Loucy (cell line): ENCODE measurements at regions not wholly inside any gene's neighbourhood (a gene's known extent, or its start where the extent isn't known, plus 50 kb on each side); places are given as distances from the start of the nearest gene placed in this dataset.

ENCODE experiments used
- H2AFZ ChIP-seq: fragments of 200-600 bp; sonication (generic); 2 replicates; pipeline ENCODE4 v1.6.0; 2016; ENCODE audit warnings: antibody characterized with exemption, mild to moderate bottlenecking, low read length, moderate library complexity
- H3F3A ChIP-seq: fragments of 200-600 bp; 2 replicates; pipeline ENCODE4 v1.6.0; 2016; ENCODE audit warnings: antibody characterized with exemption, low read depth, mild to moderate bottlenecking
- H3K27me3 ChIP-seq: fragments of 200-600 bp; sonication (generic); 2 replicates; pipeline ENCODE4 v1.6.1; 2014; ENCODE audit warnings: low read length, mild to moderate bottlenecking; ENCODE audit not compliant: insufficient read depth, poor library complexity, severe bottlenecking
- H3K36me3 ChIP-seq: fragments of 200-600 bp; sonication (generic); 2 replicates; pipeline ENCODE4 v1.6.1; 2016; ENCODE audit warnings: low read length; ENCODE audit not compliant: insufficient read depth
- H3K4me1 ChIP-seq: fragments of 200-600 bp; sonication (generic); 2 replicates; pipeline ENCODE4 v1.5.1; 2014; ENCODE audit warnings: low read length, mild to moderate bottlenecking; ENCODE audit not compliant: insufficient read depth, poor library complexity, severe bottlenecking
- H3K4me2 ChIP-seq: fragments of 200-600 bp; sonication (generic); 2 replicates; pipeline ENCODE4 v1.6.0; 2014; ENCODE audit warnings: antibody characterized with exemption, low read length, low read depth, mild to moderate bottlenecking; ENCODE audit not compliant: poor library complexity, severe bottlenecking
- H3K4me3 ChIP-seq: fragments of 200-600 bp; sonication (generic); 2 replicates; pipeline ENCODE4 v1.5.1; 2014; ENCODE audit warnings: low read length, mild to moderate bottlenecking, mixed read lengths; ENCODE audit not compliant: poor library complexity, severe bottlenecking
- H3K79me2 ChIP-seq: fragments of 200-600 bp; sonication (generic); 2 replicates; pipeline ENCODE4 v1.6.1; 2014; ENCODE audit warnings: low read length; ENCODE audit not compliant: insufficient read depth
- H3K9ac ChIP-seq: fragments of 200-600 bp; sonication (generic); 2 replicates; pipeline ENCODE4 v1.6.0; 2014; ENCODE audit warnings: mild to moderate bottlenecking, low read depth, low read length, moderate library complexity; ENCODE audit not compliant: poor library complexity, severe bottlenecking
- H3K9me2 ChIP-seq: fragments of 200-600 bp; sonication (generic); replicated peaks from 2 replicates; pipeline ENCODE4 v1.6.1; 2016; ENCODE audit warnings: low read depth, low read length, mixed read lengths
- H3K9me3 ChIP-seq: fragments of 200-600 bp; sonication (generic); 2 replicates; pipeline ENCODE4 v1.6.1; 2014; ENCODE audit warnings: mild to moderate bottlenecking, antibody characterized with exemption, low read length, low read depth; ENCODE audit not compliant: insufficient read depth
- H4K20me1 ChIP-seq: fragments of 200-600 bp; sonication (generic); 2 replicates; pipeline ENCODE4 v1.6.0; 2014; ENCODE audit warnings: antibody characterized with exemption, low read length, mild to moderate bottlenecking; ENCODE audit not compliant: insufficient read depth, poor library complexity, severe bottlenecking
- EZH2phosphoT487 ChIP-seq: fragments of 200-600 bp; IDR thresholded peaks from 2 replicates; pipeline ENCODE4 v1.6.1; 2018; ENCODE audit warnings: antibody characterized with exemption, mild to moderate bottlenecking, moderate library complexity, borderline replicate concordance
- TF ChIP-seq, protein P1 (sequence below): fragments of 200-600 bp; sonication (generic); conservative IDR thresholded peaks from 2 replicates; pipeline ENCODE4 v1.5.1; 2014; ENCODE audit warnings: mild to moderate bottlenecking, antibody characterized with exemption, low read length

DNA sequence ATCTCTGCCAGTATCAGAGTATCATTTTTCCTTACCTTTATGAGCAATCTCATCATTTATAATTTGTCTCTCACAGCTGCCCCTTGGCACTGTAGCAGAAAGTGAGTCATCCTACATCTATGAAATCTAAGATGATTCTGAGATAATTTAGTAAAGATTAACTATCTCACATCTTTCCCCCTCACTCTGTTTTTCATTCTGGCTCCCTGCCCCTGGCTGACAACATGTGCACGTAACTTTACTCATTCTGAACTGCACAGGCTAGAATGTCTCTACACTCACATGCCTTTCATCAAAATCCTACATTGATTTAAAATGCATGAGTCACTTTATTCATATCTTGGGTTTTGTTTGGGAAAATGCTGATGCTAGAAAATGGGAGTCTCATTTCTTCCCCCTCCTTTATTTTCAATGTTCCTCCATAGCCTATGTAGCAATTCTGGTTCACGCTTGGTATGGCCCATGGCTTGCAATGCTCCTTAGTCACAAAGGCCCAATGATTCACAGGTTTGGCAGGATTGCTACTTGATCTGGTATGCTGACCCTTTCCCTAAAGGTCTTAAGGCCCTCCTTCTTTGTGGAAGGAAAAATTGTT lies 838.5 kb downstream of the TUSC7 start:
- no peaks in the 10 kb centered on the region for H3K79me2 ChIP-seq
- H3K9ac ChIP-seq, result no peak overlapping the region
- no peak overlapping the region for H3K4me3 ChIP-seq
- H3K9me2 ChIP-seq, result no peaks in the 10 kb centered on the region
- H3K4me1 ChIP-seq, result no peaks in the 10 kb centered on the region
- no peaks in the 10 kb centered on the region for H3F3A ChIP-seq
- H2AFZ ChIP-seq, result no peak overlapping the region
- H4K20me1 ChIP-seq, result no peaks in the 10 kb centered on the region
- H3K36me3 ChIP-seq, result no peaks in the 10 kb centered on the region
- TF ChIP-seq, protein P1, sequence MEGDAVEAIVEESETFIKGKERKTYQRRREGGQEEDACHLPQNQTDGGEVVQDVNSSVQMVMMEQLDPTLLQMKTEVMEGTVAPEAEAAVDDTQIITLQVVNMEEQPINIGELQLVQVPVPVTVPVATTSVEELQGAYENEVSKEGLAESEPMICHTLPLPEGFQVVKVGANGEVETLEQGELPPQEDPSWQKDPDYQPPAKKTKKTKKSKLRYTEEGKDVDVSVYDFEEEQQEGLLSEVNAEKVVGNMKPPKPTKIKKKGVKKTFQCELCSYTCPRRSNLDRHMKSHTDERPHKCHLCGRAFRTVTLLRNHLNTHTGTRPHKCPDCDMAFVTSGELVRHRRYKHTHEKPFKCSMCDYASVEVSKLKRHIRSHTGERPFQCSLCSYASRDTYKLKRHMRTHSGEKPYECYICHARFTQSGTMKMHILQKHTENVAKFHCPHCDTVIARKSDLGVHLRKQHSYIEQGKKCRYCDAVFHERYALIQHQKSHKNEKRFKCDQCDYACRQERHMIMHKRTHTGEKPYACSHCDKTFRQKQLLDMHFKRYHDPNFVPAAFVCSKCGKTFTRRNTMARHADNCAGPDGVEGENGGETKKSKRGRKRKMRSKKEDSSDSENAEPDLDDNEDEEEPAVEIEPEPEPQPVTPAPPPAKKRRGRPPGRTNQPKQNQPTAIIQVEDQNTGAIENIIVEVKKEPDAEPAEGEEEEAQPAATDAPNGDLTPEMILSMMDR, result no peak
- no peak for TF ChIP-seq EZH2phosphoT487
- H3K4me2 ChIP-seq, result no peak overlapping the region
- no peaks in the 10 kb centered on the region for H3K27me3 ChIP-seq
- H3K9me3 ChIP-seq, result no peaks in the 10 kb centered on the region

DNA sequence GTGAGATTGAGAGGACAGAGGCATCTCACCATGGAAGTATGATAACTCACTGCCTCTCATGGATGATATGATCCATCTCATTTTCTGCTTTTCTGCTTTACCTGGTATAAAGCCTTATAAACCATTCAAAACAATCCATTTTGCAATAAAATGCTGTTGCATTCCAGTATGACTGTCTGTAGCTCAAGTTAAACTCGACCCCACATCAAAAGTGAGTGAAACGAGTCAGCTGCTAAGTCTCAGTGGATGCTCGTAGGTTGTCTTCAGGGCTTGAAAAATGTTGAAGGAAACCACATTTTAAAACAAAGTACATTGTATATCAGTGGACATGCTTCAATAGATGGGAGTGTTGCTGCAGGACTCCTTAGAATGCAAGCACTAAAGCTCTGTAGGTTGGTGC lies 839.0 kb downstream of the TUSC7 start:
- Histone ChIP-seq H3F3A (no peaks in the 10 kb centered on the region), H3K27me3 (no peaks in the 10 kb centered on the region), H4K20me1 (no peaks in the 10 kb centered on the region), H3K4me3 (no peak overlapping the region), H3K4me2 (no peak overlapping the region), H3K9me2 (no peaks in the 10 kb centered on the region), H3K79me2 (no peaks in the 10 kb centered on the region), H3K9ac (no peak overlapping the region), H3K4me1 (no peaks in the 10 kb centered on the region), H3K36me3 (no peaks in the 10 kb centered on the region), H2AFZ (no peak overlapping the region), H3K9me3 (no peaks in the 10 kb centered on the region)
- no peak for TF ChIP-seq EZH2phosphoT487
- TF ChIP-seq, protein P1, result no peak

DNA sequence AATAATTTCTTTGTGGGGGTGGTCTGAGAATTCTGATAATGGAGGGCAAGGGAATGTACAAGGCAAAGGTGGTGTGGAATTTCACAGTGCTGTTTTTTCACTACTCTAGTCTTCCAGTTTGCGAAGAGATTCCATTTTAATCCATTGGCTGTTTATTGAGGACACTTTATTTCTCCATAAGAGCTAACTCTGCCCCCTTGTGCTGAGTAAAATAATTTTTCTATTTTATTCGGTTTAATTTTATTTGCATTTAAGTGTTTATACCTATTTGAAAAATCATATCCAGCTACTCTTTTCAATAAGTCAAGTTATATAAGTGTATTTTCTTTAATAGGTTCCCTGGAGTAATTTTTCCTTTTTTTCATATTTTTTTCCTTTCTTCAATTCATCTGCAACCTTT lies 840.1 kb downstream of the TUSC7 start:
- H3K36me3 ChIP-seq, result no peaks in the 10 kb centered on the region
- no peaks in the 10 kb centered on the region for H3K4me1 ChIP-seq
- H3K79me2 ChIP-seq, result no peaks in the 10 kb centered on the region
- H3K9me3 ChIP-seq, result no peaks in the 10 kb centered on the region
- no peak overlapping the region for H3K4me3 ChIP-seq
- no peaks in the 10 kb centered on the region for H3K9me2 ChIP-seq
- no peaks in the 10 kb centered on the region for H4K20me1 ChIP-seq
- no peak overlapping the region for H2AFZ ChIP-seq
- H3K9ac ChIP-seq, result no peak overlapping the region
- H3K27me3 ChIP-seq, result no peaks in the 10 kb centered on the region
- no peaks in the 10 kb centered on the region for H3F3A ChIP-seq
- TF ChIP-seq, protein P1, result no peak
- TF ChIP-seq EZH2phosphoT487, result no peak
- H3K4me2 ChIP-seq, result no peak overlapping the region
